ENCODE measurements at regions not wholly inside any gene's neighbourhood (a gene's known extent, or its start where the extent isn't known, plus 50 kb on each side); places are given as distances from the start of the nearest gene placed in this dataset.
"Not testable (repeated sequence)": the region's sequence is repeated elsewhere in the genome, so short reads cannot be mapped to it uniquely, and the experiment has no call there.

DNA sequence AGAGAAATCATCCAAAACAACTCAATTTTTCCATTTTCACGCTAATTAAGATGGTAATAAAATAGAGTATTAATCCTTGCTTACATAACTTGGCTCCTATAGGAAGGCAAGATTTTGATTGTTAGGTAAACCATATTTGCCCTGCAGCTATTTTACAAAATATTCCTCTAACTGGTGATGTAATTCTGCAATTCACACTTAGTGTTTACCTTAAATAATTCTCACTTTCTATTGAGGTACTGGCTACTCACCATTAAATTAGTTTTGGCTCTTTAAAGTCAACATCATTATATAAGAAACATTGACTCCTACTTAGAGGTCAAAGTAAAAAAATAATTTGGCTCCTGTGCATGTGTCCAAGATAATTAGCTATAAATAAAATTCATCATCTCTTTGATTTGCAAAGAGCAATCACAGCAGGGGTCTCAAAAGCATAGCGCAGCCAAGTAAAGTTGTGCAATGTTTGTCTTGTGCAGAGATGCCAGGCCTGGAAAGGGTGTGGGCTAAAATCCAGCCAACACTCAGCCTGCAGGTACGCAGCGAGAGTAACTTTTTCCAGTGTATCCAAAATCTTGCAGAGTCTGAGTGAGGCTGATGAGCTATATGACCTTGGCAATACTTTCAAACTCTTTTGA lies 501.2 kb downstream of the MMUT start:
- in situ Hi-C loops (cut with HindIII; ENCODE audit: low sequenced_read_pairs): no loop called here
- H3K4me3 ChIP-seq (ENCODE audit: low read depth, low read length): no peak overlapping the region
- DNase-seq (ENCODE audit: low read depth, low spot score): no peak
- TF ChIP-seq, protein P1, sequence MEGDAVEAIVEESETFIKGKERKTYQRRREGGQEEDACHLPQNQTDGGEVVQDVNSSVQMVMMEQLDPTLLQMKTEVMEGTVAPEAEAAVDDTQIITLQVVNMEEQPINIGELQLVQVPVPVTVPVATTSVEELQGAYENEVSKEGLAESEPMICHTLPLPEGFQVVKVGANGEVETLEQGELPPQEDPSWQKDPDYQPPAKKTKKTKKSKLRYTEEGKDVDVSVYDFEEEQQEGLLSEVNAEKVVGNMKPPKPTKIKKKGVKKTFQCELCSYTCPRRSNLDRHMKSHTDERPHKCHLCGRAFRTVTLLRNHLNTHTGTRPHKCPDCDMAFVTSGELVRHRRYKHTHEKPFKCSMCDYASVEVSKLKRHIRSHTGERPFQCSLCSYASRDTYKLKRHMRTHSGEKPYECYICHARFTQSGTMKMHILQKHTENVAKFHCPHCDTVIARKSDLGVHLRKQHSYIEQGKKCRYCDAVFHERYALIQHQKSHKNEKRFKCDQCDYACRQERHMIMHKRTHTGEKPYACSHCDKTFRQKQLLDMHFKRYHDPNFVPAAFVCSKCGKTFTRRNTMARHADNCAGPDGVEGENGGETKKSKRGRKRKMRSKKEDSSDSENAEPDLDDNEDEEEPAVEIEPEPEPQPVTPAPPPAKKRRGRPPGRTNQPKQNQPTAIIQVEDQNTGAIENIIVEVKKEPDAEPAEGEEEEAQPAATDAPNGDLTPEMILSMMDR (IDR thresholded peaks at IDR 0.05; ENCODE audit: low read depth, low read length): no peak

- in situ Hi-C loops (cut with HindIII; ENCODE audit: low sequenced_read_pairs): no loop called here
- no peak for DNase-seq (ENCODE audit: low read depth, low spot score)
- TF ChIP-seq, protein P1 (IDR thresholded peaks at IDR 0.05; ENCODE audit: low read depth, low read length): no peak
- H3K4me3 ChIP-seq (ENCODE audit: low read depth, low read length): no peak overlapping the region
Observed at GRCh38 chr6:48959251-48960060, 503.6 kb downstream of the MMUT start.

GRCh38 chr6:48957781-48958180 lies 505.3 kb downstream of the MMUT start:
- H3K4me3 ChIP-seq (ENCODE audit: low read depth, low read length): no peak overlapping the region
- no peak for DNase-seq (ENCODE audit: low read depth, low spot score)
- in situ Hi-C loops (cut with HindIII; ENCODE audit: low sequenced_read_pairs): no loop called here
- TF ChIP-seq, protein P1 (IDR thresholded peaks at IDR 0.05; ENCODE audit: low read depth, low read length): no peak

- in situ Hi-C loops (cut with HindIII; ENCODE audit: low sequenced_read_pairs): no loop called here
- TF ChIP-seq, protein P1 (IDR thresholded peaks at IDR 0.05; ENCODE audit: low read depth, low read length): no peak
- no peak for DNase-seq (ENCODE audit: low read depth, low spot score)
Observed at GRCh38 chr6:48951917-48952316, 511.1 kb downstream of the MMUT start.

GRCh38 chr6:48944276-48944675 lies 518.8 kb downstream of the MMUT start:
- DNase-seq (ENCODE audit: low read depth, low spot score); in situ Hi-C loops (cut with HindIII; ENCODE audit: low sequenced_read_pairs); H3K4me3 ChIP-seq (ENCODE audit: low read depth, low read length): not testable (repeated sequence)

More at GRCh38 chr6:48951917-48952316, 511.1 kb downstream of the MMUT start:
- no peak overlapping the region for H3K4me3 ChIP-seq (ENCODE audit: low read depth, low read length)

- TF ChIP-seq, protein P1 (IDR thresholded peaks at IDR 0.05; ENCODE audit: low read depth, low read length): no peak
- H3K4me3 ChIP-seq (ENCODE audit: low read depth, low read length): no peak overlapping the region
- DNase-seq (ENCODE audit: low read depth, low spot score): no peak
- in situ Hi-C loops (cut with HindIII; ENCODE audit: low sequenced_read_pairs): no loop called here
Observed at GRCh38 chr6:48933136-48933535, 529.9 kb downstream of the MMUT start.

- no peak overlapping the region for H3K4me3 ChIP-seq (ENCODE audit: low read depth, low read length)
- DNase-seq (ENCODE audit: low read depth, low spot score): no peak
- in situ Hi-C loops (cut with HindIII; ENCODE audit: low sequenced_read_pairs): no loop called here
- TF ChIP-seq, protein P1 (IDR thresholded peaks at IDR 0.05; ENCODE audit: low read depth, low read length): no peak
Observed at GRCh38 chr6:48928937-48929336, 534.1 kb downstream of the MMUT start.

Measured in astrocyte of the spinal cord (primary cell).